Upper lobe of right lung (tissue), 1 donor: ENCODE measurements at regions not wholly inside any gene's neighbourhood (a gene's known extent, or its start where the extent isn't known, plus 50 kb on each side); places are given as distances from the start of the nearest gene placed in this dataset.

Source experiments
- ATAC-seq: fragments of 200-7000 bp; cut with Tn5 transposase; one replicate; pipeline ENCODE4 v1.9.1; 2020; ENCODE audit warnings: mild to moderate bottlenecking, moderate library complexity
- DNase-seq: peaks from one replicate; pipeline ENCODE4 v3.0.0-alpha.2; 2020
- H3K27ac ChIP-seq: fragments of 200-600 bp; one replicate; pipeline ENCODE4 v1.8.0; 2022
- H3K27me3 ChIP-seq: fragments of 200-600 bp; one replicate; pipeline ENCODE4 v1.8.0; 2022; ENCODE audit warnings: mild to moderate bottlenecking
- H3K36me3 ChIP-seq: fragments of 200-600 bp; one replicate; pipeline ENCODE4 v1.8.0; 2022
- H3K4me1 ChIP-seq: fragments of 200-600 bp; one replicate; pipeline ENCODE4 v1.8.0; 2022
- H3K4me3 ChIP-seq: fragments of 200-600 bp; one replicate; pipeline ENCODE4 v1.8.0; 2022; ENCODE audit warnings: mild to moderate bottlenecking
- H3K9me3 ChIP-seq: fragments of 200-600 bp; one replicate; pipeline ENCODE4 v1.8.0; 2022
- intact Hi-C: fragments of 100-400 bp; cut with DNase I; formaldehyde crosslinking; loops from one replicate; pipeline ENCODE4 v1.11.0; 2022
- TF ChIP-seq, protein P1 (sequence below): fragments of 200-600 bp; IDR thresholded peaks from one replicate; pipeline ENCODE4 v1.8.0; 2022; ENCODE audit warnings: antibody characterized with exemption
- donor health status: DM: no; HTN: yes; CAD: no; lungs with severe emphysema.

DNA sequence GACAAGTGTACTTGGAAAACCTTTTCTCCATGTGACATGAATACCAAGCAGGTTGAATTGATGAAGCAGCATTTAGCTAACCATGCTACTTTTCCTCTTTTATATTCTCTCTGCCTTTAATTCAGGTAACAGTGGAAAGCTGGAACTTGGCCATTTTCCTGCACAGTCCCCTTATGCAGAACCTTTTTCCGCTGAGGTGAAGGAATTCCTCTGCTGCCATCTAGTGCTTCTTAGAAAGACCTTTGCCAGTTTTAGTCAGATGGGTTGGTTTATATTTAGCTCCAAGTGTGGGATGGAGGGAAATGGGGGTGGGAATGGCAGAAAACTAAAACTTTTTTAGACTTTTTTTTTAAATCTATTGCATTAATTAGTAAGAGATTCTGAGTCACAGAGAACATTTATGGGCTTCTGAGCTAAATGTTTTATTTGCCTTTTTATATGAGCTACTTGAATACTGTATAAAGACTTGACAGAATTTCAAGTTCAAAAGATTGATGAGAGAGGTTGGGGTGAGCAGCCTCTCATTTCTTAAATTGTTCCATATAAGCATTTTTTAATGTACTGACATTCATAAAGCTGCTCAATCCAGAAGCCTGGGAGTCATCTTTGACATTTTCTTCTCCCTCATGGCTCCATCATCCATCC lies 153.9 kb upstream of the ZC3H12C start:
- TF ChIP-seq, protein P1, sequence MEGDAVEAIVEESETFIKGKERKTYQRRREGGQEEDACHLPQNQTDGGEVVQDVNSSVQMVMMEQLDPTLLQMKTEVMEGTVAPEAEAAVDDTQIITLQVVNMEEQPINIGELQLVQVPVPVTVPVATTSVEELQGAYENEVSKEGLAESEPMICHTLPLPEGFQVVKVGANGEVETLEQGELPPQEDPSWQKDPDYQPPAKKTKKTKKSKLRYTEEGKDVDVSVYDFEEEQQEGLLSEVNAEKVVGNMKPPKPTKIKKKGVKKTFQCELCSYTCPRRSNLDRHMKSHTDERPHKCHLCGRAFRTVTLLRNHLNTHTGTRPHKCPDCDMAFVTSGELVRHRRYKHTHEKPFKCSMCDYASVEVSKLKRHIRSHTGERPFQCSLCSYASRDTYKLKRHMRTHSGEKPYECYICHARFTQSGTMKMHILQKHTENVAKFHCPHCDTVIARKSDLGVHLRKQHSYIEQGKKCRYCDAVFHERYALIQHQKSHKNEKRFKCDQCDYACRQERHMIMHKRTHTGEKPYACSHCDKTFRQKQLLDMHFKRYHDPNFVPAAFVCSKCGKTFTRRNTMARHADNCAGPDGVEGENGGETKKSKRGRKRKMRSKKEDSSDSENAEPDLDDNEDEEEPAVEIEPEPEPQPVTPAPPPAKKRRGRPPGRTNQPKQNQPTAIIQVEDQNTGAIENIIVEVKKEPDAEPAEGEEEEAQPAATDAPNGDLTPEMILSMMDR, result peak; percentile 58
- H3K27ac ChIP-seq, result no peak overlapping the region
- H3K27me3 ChIP-seq, result no peaks in the 10 kb centered on the region
- no peaks in the 10 kb centered on the region for H3K4me1 ChIP-seq
- H3K4me3 ChIP-seq, result no peak overlapping the region
- no peaks in the 10 kb centered on the region for H3K9me3 ChIP-seq
- H3K36me3 ChIP-seq, result no peaks in the 10 kb centered on the region
- intact Hi-C loops, result no loop called here
- ATAC-seq (peak; percentile 88), DNase-seq (no peak)

DNA sequence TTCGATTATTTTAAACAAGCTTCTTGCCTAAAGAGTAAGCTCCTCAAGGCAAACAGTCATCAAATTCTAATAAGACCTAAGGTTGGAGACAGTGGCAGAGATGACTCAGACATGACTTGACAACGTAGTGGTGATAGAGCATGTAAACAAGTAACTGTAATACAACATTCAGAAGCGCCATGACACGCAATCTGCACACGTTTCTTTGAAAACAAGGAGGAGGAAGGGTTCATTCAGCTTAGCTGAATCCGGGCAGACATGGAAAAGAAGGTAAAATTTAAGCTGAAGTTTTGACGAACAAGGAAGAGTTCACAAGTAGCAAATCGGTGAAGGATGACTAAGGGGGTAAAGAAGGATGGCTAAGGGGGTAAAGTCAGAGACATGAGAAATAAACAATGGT lies 152.4 kb upstream of the ZC3H12C start:
- Histone ChIP-seq H3K9me3 (no peaks in the 10 kb centered on the region), H3K4me1 (no peaks in the 10 kb centered on the region), H3K36me3 (no peaks in the 10 kb centered on the region), H3K27me3 (no peaks in the 10 kb centered on the region), H3K4me3 (no peak overlapping the region), H3K27ac (no peak overlapping the region)
- DNase-seq (no peak), ATAC-seq (no peak)
- intact Hi-C loops, result no loop called here
- TF ChIP-seq, protein P1, result no peak

DNA sequence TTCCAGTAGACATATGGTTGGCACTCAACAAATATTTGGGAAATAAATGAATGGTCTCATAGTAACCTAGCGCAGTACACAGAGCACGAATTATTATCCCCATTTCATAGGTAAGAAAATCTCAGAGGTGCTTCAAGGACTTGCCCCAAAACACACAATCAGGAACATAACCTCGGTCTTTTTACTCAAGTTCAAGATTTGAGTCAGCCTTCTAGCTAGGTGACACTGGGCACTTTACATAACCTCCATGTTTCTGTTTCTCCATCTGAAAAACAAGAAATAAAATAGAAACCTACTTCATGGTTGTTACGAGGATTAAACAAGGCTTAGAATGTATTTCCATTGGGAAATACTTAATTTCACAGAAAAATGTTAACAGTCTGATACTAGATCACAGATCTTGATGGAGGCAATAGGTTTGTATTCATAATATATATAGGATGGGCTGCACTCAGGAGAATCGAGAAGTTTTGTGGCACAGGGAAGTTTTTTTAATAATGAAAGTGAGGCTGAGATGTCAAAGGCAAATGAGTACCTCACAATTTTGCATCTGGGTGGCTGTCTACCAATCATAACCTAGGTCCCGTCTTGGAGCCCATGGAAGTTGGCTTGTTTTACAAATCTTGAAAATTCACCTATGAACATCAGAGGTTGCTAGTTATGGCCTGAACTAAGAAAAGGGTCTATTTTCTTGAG lies 147.4 kb upstream of the ZC3H12C start:
- no peak overlapping the region for H3K4me3 ChIP-seq
- no peak for ATAC-seq
- no peak for DNase-seq
- no peaks in the 10 kb centered on the region for H3K9me3 ChIP-seq
- no peak overlapping the region for H3K27ac ChIP-seq
- TF ChIP-seq, protein P1, result no peak
- H3K4me1 ChIP-seq, result peaks cover 5% of the 10 kb centered on the region
- no peaks in the 10 kb centered on the region for H3K27me3 ChIP-seq
- intact Hi-C loops, result no loop called here
- no peaks in the 10 kb centered on the region for H3K36me3 ChIP-seq

DNA sequence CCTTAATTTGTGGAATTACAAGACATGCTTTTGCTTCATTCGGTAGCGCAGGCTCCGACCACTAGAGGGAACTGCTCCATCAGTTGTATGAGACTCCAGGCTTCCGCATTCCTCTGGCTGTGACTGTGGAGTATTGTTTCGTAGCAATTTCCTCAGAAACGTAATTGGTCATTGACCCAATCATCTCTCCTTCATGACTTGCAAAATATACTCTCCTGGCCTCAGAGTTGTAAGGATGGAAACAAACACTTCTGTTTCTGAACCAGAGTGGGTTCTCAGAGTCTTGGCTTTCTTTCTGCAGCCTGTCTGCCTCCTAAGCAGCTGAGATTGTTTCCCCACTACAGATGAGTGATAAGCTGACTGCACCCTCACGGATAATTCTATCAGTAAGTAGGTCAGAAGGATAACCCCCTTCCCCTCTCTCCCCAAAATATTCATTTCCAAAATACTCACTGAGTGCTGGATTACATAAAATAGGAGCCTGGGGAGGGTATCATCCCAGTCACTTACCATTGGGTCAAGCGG lies 146.8 kb upstream of the ZC3H12C start:
- peak; percentile 100 for ATAC-seq
- TF ChIP-seq, protein P1, result peak; percentile 91
- H3K36me3 ChIP-seq, result no peaks in the 10 kb centered on the region
- H3K9me3 ChIP-seq, result no peaks in the 10 kb centered on the region
- intact Hi-C loops, result no loop called here
- H3K4me3 ChIP-seq, result peak overlapping the region; percentile 22
- peak; percentile 90 for DNase-seq
- H3K27ac ChIP-seq, result peak overlapping the region; percentile 75
- peaks cover 5% of the 10 kb centered on the region for H3K4me1 ChIP-seq
- H3K27me3 ChIP-seq, result no peaks in the 10 kb centered on the region

DNA sequence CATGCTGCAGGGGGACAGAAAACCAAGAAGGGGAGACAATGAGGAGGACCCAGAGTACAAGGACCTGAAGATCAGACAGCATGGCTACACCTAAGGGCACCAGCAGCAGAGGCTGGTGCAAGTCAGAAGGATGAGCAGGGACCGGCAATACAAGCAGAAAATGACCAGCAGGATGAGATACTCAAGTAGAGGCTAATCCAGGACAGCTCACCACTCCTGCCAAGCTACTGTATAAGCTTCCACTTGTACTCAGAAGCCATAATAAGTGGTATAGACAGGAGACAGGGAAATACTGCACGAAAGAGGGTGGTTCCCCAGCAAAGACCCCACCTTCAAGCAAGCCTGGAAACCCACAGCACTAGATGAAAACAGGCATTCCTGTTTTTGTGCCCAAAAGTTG lies 138.7 kb upstream of the ZC3H12C start:
- Histone ChIP-seq H3K27ac (no peak overlapping the region), H3K9me3 (no peaks in the 10 kb centered on the region), H3K27me3 (no peaks in the 10 kb centered on the region), H3K4me3 (no peak overlapping the region), H3K4me1 (no peaks in the 10 kb centered on the region), H3K36me3 (no peaks in the 10 kb centered on the region)
- DNase-seq (no peak), ATAC-seq (no peak)
- TF ChIP-seq, protein P1, result no peak
- intact Hi-C loops, result loop anchor here (10.0 kb wide), 1 partner anchor 140 kb away; the partner anchor contains the start of gene ZC3H12C
